ENCODE measurements at regions not wholly inside any gene's neighbourhood (a gene's known extent, or its start where the extent isn't known, plus 50 kb on each side); places are given as distances from the start of the nearest gene placed in this dataset.

GRCh38 chr11:129266536-129266935 lies 74.4 kb upstream of the ARHGAP32 start:
- Histone ChIP-seq H3K27ac (ENCODE audit: low read depth, low read length) (no peak overlapping the region), H3F3A (ENCODE audit: control insufficient read depth, insufficient read depth) (no peaks in the 10 kb centered on the region), H3K4me1 (ENCODE audit: control insufficient read depth, low read length) (no peaks in the 10 kb centered on the region), H3K4me3 (ENCODE audit: low read length) (no peak overlapping the region), H3K36me3 (ENCODE audit: control insufficient read depth, low read length) (no peaks in the 10 kb centered on the region), H3K79me2 (ENCODE audit: control insufficient read depth, low read length) (no peaks in the 10 kb centered on the region), H3K9me3 (ENCODE audit: control insufficient read depth, insufficient read depth, low read length) (no peaks in the 10 kb centered on the region), H3K27me3 (ENCODE audit: control insufficient read depth, low read length) (peaks cover 5% of the 10 kb centered on the region; the same call in 1 of the 2 replicates), H4K20me1 (ENCODE audit: control insufficient read depth, insufficient read depth, low read depth, low read length) (no peaks in the 10 kb centered on the region), H3K4me2 (ENCODE audit: low read length) (no peak overlapping the region), H3K9me2 (replicated peaks; ENCODE audit: control insufficient read depth, low read length) (no peaks in the 10 kb centered on the region)
- TF ChIP-seq CTCF (IDR thresholded peaks at IDR 0.05; ENCODE audit: low read depth, low read length, poor library complexity, severe bottlenecking) (no peak), EZH2phosphoT487 (IDR thresholded peaks at IDR 0.05; ENCODE audit: borderline replicate concordance, low read length) (no peak)

- H3F3A ChIP-seq (ENCODE audit: control insufficient read depth, insufficient read depth), result no peaks in the 10 kb centered on the region
- no peaks in the 10 kb centered on the region for H3K36me3 ChIP-seq (ENCODE audit: control insufficient read depth, low read length)
- no peaks in the 10 kb centered on the region for H4K20me1 ChIP-seq (ENCODE audit: control insufficient read depth, insufficient read depth, low read depth, low read length)
- no peaks in the 10 kb centered on the region for H3K4me1 ChIP-seq (ENCODE audit: control insufficient read depth, low read length)
- no peaks in the 10 kb centered on the region for H3K79me2 ChIP-seq (ENCODE audit: control insufficient read depth, low read length)
- H3K27me3 ChIP-seq (ENCODE audit: control insufficient read depth, low read length), result peaks cover 5% of the 10 kb centered on the region; the same call in 1 of the 2 replicates
- no peaks in the 10 kb centered on the region for H3K9me3 ChIP-seq (ENCODE audit: control insufficient read depth, insufficient read depth, low read length)
- no peak overlapping the region for H3K4me2 ChIP-seq (ENCODE audit: low read length)
- no peak overlapping the region for H3K4me3 ChIP-seq (ENCODE audit: low read length)
- H3K9me2 ChIP-seq (replicated peaks; ENCODE audit: control insufficient read depth, low read length), result no peaks in the 10 kb centered on the region
- H3K27ac ChIP-seq (ENCODE audit: low read depth, low read length), result no peak overlapping the region
- TF ChIP-seq CTCF (IDR thresholded peaks at IDR 0.05; ENCODE audit: low read depth, low read length, poor library complexity, severe bottlenecking) (no peak), EZH2phosphoT487 (IDR thresholded peaks at IDR 0.05; ENCODE audit: borderline replicate concordance, low read length) (no peak)
Measured at GRCh38 chr11:129265125-129265788, 73.1 kb upstream of the ARHGAP32 start.

- Histone ChIP-seq H3K4me2 (ENCODE audit: low read length) (no peak overlapping the region), H3K4me1 (ENCODE audit: control insufficient read depth, low read length) (no peaks in the 10 kb centered on the region), H3K79me2 (ENCODE audit: control insufficient read depth, low read length) (no peaks in the 10 kb centered on the region), H3F3A (ENCODE audit: control insufficient read depth, insufficient read depth) (no peaks in the 10 kb centered on the region), H3K9me2 (replicated peaks; ENCODE audit: control insufficient read depth, low read length) (no peaks in the 10 kb centered on the region), H3K27ac (ENCODE audit: low read depth, low read length) (no peak overlapping the region), H3K9me3 (ENCODE audit: control insufficient read depth, insufficient read depth, low read length) (no peaks in the 10 kb centered on the region), H4K20me1 (ENCODE audit: control insufficient read depth, insufficient read depth, low read depth, low read length) (no peaks in the 10 kb centered on the region), H3K4me3 (ENCODE audit: low read length) (no peak overlapping the region), H3K27me3 (ENCODE audit: control insufficient read depth, low read length) (peaks cover 8% of the 10 kb centered on the region; the same call in 1 of the 2 replicates), H3K36me3 (ENCODE audit: control insufficient read depth, low read length) (no peaks in the 10 kb centered on the region)
- TF ChIP-seq EZH2phosphoT487 (IDR thresholded peaks at IDR 0.05; ENCODE audit: borderline replicate concordance, low read length), result no peak
- TF ChIP-seq CTCF (IDR thresholded peaks at IDR 0.05; ENCODE audit: low read depth, low read length, poor library complexity, severe bottlenecking), result no peak
Measured at GRCh38 chr11:129264114-129264513, 72.0 kb upstream of the ARHGAP32 start.
